ENCODE measurements at regions not wholly inside any gene's neighbourhood (a gene's known extent, or its start where the extent isn't known, plus 50 kb on each side); places are given as distances from the start of the nearest gene placed in this dataset.

DNA sequence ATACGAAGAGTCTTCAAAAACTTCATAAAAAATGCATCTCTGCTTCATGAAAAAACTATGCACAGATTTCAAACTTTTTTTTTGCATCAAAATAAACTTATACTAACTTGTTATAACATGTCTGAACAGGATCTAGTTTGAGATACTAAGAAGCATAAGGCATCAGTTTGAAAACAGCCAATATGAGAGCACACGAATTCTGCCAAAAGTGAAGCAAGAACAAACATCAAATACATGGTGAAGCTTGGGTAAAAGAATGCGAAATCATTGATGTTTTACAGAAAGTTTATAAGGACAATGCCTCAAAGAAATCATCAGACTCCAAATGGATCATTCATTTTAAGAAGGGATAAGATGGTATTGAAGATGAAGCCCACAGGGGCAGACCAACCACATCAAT lies 389.1 kb upstream of the TENM4 start:
- H3K4me3 ChIP-seq (ENCODE audit: low read length in 3 of 3): no peak overlapping the region
- intact Hi-C loops (cut with DNase I): no loop called here
- H3K36me3 ChIP-seq (ENCODE audit: control insufficient read depth in 2 of 3, insufficient read depth in 3 of 3, low read length in 3 of 3): no peaks in the 10 kb centered on the region
- H3K27me3 ChIP-seq (ENCODE audit: control insufficient read depth, insufficient read depth, low read length): no peaks in the 10 kb centered on the region
- H3K4me1 ChIP-seq (ENCODE audit: control insufficient read depth in 2 of 3, insufficient read depth in 2 of 3, low read depth in 1 of 3, low read length in 3 of 3): no peaks in the 10 kb centered on the region
- no peak overlapping the region for H3K9ac ChIP-seq (ENCODE audit: low read length in 3 of 3)
- no peak for FAIRE-seq
- H3K9me3 ChIP-seq (ENCODE audit: control insufficient read depth in 2 of 3, insufficient read depth in 1 of 3, low read length in 3 of 3): no peaks in the 10 kb centered on the region
- TF ChIP-seq, protein P1, sequence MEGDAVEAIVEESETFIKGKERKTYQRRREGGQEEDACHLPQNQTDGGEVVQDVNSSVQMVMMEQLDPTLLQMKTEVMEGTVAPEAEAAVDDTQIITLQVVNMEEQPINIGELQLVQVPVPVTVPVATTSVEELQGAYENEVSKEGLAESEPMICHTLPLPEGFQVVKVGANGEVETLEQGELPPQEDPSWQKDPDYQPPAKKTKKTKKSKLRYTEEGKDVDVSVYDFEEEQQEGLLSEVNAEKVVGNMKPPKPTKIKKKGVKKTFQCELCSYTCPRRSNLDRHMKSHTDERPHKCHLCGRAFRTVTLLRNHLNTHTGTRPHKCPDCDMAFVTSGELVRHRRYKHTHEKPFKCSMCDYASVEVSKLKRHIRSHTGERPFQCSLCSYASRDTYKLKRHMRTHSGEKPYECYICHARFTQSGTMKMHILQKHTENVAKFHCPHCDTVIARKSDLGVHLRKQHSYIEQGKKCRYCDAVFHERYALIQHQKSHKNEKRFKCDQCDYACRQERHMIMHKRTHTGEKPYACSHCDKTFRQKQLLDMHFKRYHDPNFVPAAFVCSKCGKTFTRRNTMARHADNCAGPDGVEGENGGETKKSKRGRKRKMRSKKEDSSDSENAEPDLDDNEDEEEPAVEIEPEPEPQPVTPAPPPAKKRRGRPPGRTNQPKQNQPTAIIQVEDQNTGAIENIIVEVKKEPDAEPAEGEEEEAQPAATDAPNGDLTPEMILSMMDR (IDR thresholded peaks at IDR 0.05; ENCODE audit: borderline replicate concordance, extremely low read depth, insufficient read depth): no peak
- DNase-seq: no peak
- no peak overlapping the region for H3K27ac ChIP-seq (ENCODE audit: low read depth in 2 of 2, low read length in 2 of 2)

DNA sequence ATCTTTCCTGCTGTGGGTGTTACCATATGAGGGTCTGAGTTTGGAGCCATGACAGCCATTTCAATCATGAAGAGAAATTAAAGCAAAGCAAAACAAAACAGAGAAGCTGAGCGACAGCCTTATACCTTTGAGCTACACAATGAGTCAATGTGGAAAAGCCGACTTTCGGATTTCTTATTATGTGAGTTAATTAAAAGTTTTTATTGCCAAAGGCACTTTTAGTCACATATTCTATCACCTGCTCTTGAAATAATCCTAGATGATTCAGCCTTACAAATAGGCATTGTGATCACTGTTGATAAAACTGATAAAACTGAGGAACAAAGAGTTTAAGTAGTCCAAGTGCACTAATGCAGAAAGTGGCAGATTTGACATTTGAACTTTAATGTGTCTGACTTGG lies 381.9 kb upstream of the TENM4 start:
- Histone ChIP-seq H3K4me1 (ENCODE audit: control insufficient read depth in 2 of 3, insufficient read depth in 2 of 3, low read depth in 1 of 3, low read length in 3 of 3) (no peaks in the 10 kb centered on the region), H3K9ac (ENCODE audit: low read length in 3 of 3) (no peak overlapping the region), H3K27me3 (ENCODE audit: control insufficient read depth, insufficient read depth, low read length) (no peaks in the 10 kb centered on the region), H3K36me3 (ENCODE audit: control insufficient read depth in 2 of 3, insufficient read depth in 3 of 3, low read length in 3 of 3) (no peaks in the 10 kb centered on the region), H3K9me3 (ENCODE audit: control insufficient read depth in 2 of 3, insufficient read depth in 1 of 3, low read length in 3 of 3) (no peaks in the 10 kb centered on the region), H3K27ac (ENCODE audit: low read depth in 2 of 2, low read length in 2 of 2) (no peak overlapping the region), H3K4me3 (ENCODE audit: low read length in 3 of 3) (no peak overlapping the region)
- intact Hi-C loops (cut with DNase I): no loop called here
- FAIRE-seq (no peak), DNase-seq (no peak)
- TF ChIP-seq, protein P1 (IDR thresholded peaks at IDR 0.05; ENCODE audit: borderline replicate concordance, extremely low read depth, insufficient read depth): no peak

DNA sequence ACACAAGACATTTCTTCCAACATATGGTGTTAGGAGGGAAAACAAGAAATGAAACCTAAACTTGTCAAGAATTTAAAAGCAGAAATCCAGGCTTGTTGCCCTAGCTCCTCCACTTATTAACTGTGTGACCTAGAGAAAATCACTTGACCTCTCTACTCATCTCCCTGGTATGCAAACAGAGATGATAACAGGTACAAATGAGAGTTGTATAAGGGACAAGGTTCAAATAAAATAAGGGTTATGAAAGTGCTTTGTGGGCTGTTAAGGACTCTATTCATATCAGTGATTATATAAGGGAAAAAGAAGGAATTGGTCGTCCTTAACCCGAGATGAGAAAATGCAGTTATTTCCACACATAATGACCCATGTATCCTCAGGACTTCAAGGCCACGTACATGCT lies 372.7 kb upstream of the TENM4 start:
- Histone ChIP-seq H3K27me3 (ENCODE audit: control insufficient read depth, insufficient read depth, low read length) (no peaks in the 10 kb centered on the region), H3K9me3 (ENCODE audit: control insufficient read depth in 2 of 3, insufficient read depth in 1 of 3, low read length in 3 of 3) (no peaks in the 10 kb centered on the region), H3K36me3 (ENCODE audit: control insufficient read depth in 2 of 3, insufficient read depth in 3 of 3, low read length in 3 of 3) (no peaks in the 10 kb centered on the region), H3K4me1 (ENCODE audit: control insufficient read depth in 2 of 3, insufficient read depth in 2 of 3, low read depth in 1 of 3, low read length in 3 of 3) (no peaks in the 10 kb centered on the region), H3K27ac (ENCODE audit: low read depth in 2 of 2, low read length in 2 of 2) (no peak overlapping the region), H3K4me3 (ENCODE audit: low read length in 3 of 3) (no peak overlapping the region), H3K9ac (ENCODE audit: low read length in 3 of 3) (no peak overlapping the region)
- DNase-seq: no peak
- TF ChIP-seq, protein P1 (IDR thresholded peaks at IDR 0.05; ENCODE audit: borderline replicate concordance, extremely low read depth, insufficient read depth): no peak
- intact Hi-C loops (cut with DNase I): no loop called here
- FAIRE-seq: no peak

GRCh38 chr11:79809487-79809886 lies 368.7 kb upstream of the TENM4 start:
- H3K9me3 ChIP-seq (ENCODE audit: control insufficient read depth in 2 of 3, insufficient read depth in 1 of 3, low read length in 3 of 3): no peaks in the 10 kb centered on the region
- DNase-seq: no peak

More at GRCh38 chr11:79809487-79809886, 368.7 kb upstream of the TENM4 start:
- H3K9ac ChIP-seq (ENCODE audit: low read length in 3 of 3): no peak overlapping the region
- intact Hi-C loops (cut with DNase I): no loop called here
- no peaks in the 10 kb centered on the region for H3K36me3 ChIP-seq (ENCODE audit: control insufficient read depth in 2 of 3, insufficient read depth in 3 of 3, low read length in 3 of 3)
- no peak for FAIRE-seq
- H3K4me3 ChIP-seq (ENCODE audit: low read length in 3 of 3): no peak overlapping the region
- no peak overlapping the region for H3K27ac ChIP-seq (ENCODE audit: low read depth in 2 of 2, low read length in 2 of 2)
- H3K27me3 ChIP-seq (ENCODE audit: control insufficient read depth, insufficient read depth, low read length): no peaks in the 10 kb centered on the region
- H3K4me1 ChIP-seq (ENCODE audit: control insufficient read depth in 2 of 3, insufficient read depth in 2 of 3, low read depth in 1 of 3, low read length in 3 of 3): no peaks in the 10 kb centered on the region
- TF ChIP-seq, protein P1 (IDR thresholded peaks at IDR 0.05; ENCODE audit: borderline replicate concordance, extremely low read depth, insufficient read depth): no peak
